NCI-H460 (cell line): ENCODE measurements at regions not wholly inside any gene's neighbourhood (a gene's known extent, or its start where the extent isn't known, plus 50 kb on each side); places are given as distances from the start of the nearest gene placed in this dataset.

Source experiments
- DNase-seq: peaks from one replicate; pipeline ENCODE4 v3.0.0-alpha.2; 2016; ENCODE audit warnings: low read depth; ENCODE audit errors: extremely low read depth

GRCh38 chr9:89874351-89875321, 269.8 kb downstream of the GADD45G start:
- DNase-seq, result no peak

- no peak for DNase-seq
Observed at GRCh38 chr9:89877051-89878002, 272.5 kb downstream of the GADD45G start.

GRCh38 chr9:89878003-89878411, 273.2 kb downstream of the GADD45G start:
- DNase-seq, result no peak

GRCh38 chr9:89878687-89879086, 273.9 kb downstream of the GADD45G start:
- DNase-seq, result no peak

- no peak for DNase-seq
Observed at GRCh38 chr9:89879276-89879675, 274.5 kb downstream of the GADD45G start.

- no peak for DNase-seq
Observed at GRCh38 chr9:89879701-89880100, 274.9 kb downstream of the GADD45G start.

GRCh38 chr9:89880161-89880560, 275.3 kb downstream of the GADD45G start:
- no peak for DNase-seq

GRCh38 chr9:89880721-89881120, 275.9 kb downstream of the GADD45G start:
- DNase-seq, result no peak

GRCh38 chr9:89881431-89881830, 276.6 kb downstream of the GADD45G start:
- no peak for DNase-seq

GRCh38 chr9:89882930-89883361, 278.1 kb downstream of the GADD45G start:
- DNase-seq, result no peak

- DNase-seq, result no peak
Observed at GRCh38 chr9:89883401-89884341, 278.9 kb downstream of the GADD45G start.

GRCh38 chr9:89884356-89885083, 279.7 kb downstream of the GADD45G start:
- DNase-seq, result no peak

GRCh38 chr9:89885156-89885555, 280.3 kb downstream of the GADD45G start:
- no peak for DNase-seq

GRCh38 chr9:89886281-89886700, 281.5 kb downstream of the GADD45G start:
- no peak for DNase-seq

GRCh38 chr9:89887286-89887685, 282.5 kb downstream of the GADD45G start:
- no peak for DNase-seq

GRCh38 chr9:89888233-89888632, 283.4 kb downstream of the GADD45G start:
- no peak for DNase-seq

GRCh38 chr9:89888677-89889076, 283.9 kb downstream of the GADD45G start:
- DNase-seq, result no peak

GRCh38 chr9:89889865-89890264, 285.1 kb downstream of the GADD45G start:
- DNase-seq, result no peak

GRCh38 chr9:89890326-89890980, 285.6 kb downstream of the GADD45G start:
- DNase-seq, result no peak
